ENCODE measurements at regions not wholly inside any gene's neighbourhood (a gene's known extent, or its start where the extent isn't known, plus 50 kb on each side); places are given as distances from the start of the nearest gene placed in this dataset.

DNA sequence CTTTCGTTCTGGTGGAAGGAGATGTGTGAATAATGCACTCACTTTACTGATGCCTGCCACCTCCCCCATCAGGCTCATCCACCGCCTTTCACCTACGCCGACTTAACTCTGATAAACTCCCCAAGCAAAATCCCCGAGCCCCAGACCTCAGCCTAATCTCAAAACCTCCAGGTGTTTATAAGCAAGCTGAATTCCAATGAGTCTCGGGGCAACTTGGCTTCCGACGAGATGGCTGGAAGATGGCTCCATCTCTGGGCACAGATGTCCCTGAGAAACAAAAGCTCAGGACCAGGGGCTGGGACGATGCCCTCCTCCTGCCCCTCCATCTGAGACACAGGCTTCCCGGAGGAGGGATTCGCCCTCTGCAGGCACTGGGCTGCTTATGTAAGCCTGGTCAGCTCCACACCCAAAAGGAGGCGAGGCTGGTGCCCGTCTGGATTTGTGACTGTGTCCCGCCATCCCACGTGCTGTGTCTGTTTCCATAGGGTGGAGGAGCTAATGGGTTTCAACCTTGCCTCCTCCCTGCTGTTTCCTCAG, 386.4 kb upstream of the TNRC6C start:
- no peak for DNase-seq (ENCODE audit: low read depth in 2 of 2)

DNA sequence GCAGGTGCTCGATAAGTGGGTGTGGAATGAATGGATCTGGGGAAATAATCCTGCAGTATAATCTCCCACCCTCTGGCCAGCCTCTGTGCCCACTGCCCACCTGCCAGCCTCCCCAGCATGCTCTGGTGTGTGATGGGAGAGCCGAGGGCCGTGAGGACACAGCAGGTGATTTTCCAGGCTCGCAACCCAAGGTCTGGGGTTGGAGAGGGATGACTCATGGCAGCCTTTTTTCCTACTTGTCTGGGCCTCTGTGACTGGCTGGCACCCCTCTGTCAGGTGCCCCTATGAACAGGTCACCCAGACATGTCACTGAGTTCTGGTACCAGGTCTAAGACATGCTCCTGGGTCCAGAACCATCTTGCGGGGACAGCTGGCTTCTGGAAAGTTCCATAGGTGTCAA, 385.7 kb upstream of the TNRC6C start:
- DNase-seq (ENCODE audit: low read depth in 2 of 2) = no peak

DNA sequence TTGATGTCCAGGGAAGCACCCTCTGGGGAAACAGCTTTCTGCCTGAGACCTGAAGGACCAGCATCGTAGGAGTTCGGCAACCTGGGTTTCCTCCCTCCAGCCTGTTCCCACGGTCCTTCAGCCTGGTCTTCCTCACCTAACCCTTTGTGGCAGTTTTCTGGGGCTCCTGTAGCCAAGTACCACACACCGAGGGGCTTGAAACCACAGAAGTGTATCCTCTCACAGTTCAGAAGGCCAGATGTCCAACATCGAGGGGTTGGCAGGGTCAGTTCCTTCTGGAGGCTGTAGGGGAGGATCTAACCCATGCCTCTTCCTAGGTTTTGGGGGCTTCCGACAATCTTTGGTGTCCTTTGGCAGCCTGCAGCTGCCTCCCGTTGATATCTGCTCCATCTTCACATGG, 381.0 kb upstream of the TNRC6C start:
- DNase-seq (ENCODE audit: low read depth in 2 of 2) = no peak

DNA sequence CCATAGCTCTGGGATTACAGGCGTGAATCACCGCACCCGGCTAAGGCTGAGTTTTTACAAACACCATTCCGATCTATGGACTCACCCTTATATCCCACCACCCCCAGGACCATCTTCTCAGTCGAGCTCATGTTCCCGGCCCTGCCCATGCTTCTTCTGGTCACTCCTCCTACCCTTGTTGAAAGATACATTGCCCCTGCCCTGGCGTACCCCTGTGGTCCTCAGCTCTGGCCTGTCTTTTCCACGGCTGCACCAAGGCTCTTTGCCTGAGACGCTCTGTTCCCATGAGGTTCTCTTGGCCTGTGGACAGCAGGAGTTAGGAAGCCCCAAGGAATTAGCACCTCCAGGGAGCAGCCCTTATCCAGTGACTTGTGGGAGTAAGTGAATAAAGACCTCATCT, 379.4 kb upstream of the TNRC6C start:
- DNase-seq (ENCODE audit: low read depth in 2 of 2) = no peak

DNA sequence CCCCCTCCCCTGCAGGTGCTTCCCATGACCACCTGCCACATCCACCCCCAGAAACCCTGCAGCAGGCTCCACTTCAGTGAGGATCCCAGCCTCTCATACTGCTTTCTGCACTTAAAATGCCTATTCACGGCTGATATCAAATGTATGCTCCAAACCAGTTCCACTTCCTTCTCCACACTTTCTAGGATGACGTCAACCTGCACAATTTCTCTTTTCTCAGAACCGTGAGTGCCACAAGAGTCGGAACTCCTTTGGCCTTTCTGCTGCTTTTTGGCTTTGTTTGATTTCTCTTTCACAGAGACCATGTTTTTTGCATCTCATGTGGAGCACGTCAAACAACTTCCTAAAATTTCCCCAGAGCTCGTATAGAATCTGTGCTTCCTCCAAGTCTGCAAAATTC, 378.8 kb upstream of the TNRC6C start:
- DNase-seq (ENCODE audit: low read depth in 2 of 2) = no peak

DNA sequence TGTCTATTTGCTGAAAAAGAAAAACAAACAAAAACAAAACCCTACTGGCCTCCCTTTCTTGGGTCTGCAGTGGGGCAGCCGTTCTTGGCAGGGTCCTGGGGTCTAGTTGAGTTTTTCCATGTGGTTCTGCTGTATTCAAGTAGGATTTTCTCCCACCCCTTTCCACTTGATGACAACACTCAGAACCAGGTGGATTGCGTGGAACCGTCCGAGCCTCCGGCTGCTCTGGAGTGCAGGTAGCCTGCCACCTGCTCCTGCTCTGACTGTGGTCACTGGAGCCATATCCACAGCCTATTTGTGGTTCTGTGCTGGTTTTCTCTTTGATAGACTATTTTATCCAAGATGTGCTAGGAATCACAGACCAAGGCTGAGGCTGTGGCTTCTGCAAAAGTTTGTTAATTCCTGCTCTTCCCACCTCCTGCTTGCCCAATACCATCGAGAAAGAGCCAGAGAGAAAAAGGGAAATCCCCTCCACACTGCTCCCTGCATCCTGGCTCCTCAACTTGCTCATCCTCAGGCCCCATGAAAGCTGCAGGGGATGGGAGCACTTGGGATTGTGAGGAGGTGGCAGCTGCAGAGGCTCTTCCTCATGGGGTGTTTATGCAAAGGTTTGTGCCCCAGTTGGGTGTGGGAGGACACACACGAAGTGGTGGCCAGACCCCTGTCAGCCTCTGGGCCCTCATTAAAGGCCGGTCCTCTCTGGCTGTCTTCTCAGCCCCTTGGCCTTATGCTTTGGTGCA, 377.8 kb upstream of the TNRC6C start:
- no peak for DNase-seq (ENCODE audit: low read depth in 2 of 2)

DNA sequence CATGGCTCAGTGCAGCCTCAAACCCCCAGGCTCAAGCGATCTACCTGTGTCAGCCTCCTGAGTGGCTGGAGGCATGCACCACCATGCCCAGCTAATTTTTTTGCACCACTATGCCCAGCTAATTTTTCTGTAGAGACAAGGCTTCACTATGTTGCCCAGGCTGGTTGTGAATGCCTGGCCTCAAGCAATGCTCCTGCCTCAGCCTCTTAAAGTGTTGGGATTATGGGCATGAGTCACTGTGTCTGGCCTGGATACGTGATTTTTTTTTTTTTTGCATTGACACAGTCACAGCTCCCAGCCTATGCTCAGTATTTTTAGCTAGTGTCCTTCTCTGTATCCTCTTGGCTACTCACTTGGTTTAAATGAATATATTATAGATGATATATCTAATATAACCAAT, 377.0 kb upstream of the TNRC6C start:
- DNase-seq (ENCODE audit: low read depth in 2 of 2) = no peak

DNA sequence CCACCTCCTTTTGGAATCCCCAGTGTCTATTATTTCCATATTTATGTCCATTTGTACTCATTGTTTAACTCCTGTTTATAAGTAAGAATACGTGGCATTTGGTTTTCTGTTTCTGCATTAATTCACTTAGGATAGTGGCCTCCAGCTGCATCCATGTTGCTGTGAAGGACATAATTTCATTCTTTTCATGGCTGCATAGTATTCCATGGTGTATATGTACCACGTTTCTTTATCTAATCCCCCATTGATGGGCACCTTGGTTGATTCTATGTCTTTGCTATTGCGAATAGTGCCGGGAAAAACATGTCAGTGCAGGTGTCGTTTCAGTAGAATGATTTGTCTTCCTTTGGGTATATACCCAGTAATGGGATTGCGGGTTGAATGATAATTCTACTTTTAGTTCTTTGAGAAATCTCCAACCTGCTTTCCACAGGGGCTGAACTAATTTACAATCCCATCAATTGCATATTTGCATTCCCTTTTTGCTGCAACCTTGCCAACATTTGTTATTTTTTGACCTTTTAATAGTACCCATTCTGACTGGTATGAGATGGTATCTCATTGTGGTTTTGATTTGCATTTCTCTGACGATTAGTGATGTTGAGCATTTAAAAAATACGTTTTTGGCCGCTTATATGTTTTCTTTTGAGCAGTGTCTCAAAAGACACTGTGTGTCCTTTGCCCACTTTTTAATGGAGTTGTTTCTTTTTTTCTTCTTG, 373.2 kb upstream of the TNRC6C start:
- DNase-seq (ENCODE audit: low read depth in 2 of 2) = no peak

DNA sequence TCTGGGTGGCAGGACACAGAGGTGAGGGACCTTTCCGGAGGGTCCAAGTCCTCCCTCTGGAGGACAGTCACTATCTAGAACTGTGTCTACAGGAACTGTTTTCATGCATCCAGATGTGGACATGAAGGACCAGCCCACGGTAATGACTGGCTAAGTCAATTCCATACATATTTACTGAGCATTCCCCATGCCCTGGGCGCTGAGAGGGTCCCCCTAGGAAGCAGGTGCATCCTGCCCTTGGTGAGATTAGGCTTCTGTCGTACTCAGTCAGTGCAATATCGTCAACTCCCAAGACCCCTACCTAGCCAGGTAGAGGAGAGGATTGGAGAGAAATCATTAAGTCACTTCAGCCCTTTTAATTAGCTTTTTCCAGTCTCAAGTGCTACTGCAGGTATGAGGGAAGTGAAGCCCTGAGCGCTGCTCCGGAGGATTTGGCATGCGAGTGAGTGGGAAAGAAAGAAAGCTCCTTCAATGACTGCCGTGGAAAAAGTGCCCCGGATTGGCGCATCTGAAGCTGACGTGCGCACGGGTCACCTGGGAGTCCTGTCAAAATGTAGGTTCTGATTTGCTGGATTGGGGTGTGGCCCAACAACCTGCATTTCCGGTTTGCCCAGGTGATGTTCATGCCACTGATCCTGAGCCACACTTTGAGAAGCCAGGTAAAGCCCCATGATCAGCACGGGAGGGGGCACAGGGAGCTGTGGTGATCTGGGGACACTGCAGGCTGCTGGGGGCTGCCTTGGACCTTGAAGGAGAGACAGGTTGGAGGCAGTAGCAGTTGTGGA, 367.4 kb upstream of the TNRC6C start:
- no peak for DNase-seq (ENCODE audit: low read depth in 2 of 2)

DNA sequence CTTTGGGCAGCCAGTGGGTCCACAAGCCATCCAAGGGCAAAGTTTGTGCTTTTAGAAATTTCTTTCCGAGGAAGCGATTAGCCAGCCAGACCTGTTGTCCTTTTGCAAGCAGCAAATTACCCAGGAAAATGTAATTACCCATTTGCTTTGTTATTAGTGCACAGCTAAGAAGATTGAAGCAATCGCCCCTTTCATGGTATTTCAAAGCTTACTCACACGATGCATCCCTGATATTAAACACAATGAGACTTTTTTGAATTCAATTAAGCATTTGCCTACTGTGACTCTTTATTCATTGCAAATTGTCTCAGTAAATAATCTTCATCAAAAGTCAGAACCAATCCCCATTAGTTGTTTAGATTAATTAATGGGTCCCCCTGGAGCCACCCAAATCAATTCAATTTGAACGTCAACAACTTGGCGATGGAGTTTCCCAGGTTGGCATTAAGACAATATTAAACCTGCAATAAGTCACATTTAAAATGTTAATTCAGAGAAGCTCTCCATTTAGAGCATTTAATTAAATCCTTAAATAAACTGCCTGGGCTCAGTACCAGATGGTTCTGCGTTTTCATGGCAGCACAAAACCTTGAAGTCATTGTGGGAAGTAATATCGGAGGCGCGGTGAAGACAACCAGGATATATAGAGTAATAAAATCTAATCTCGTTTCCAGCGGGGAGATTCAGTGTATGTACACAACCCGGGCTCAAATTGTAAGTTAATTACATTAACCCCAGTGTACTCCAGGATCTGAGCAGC, 366.2 kb upstream of the TNRC6C start:
- no peak for DNase-seq (ENCODE audit: low read depth in 2 of 2)

DNA sequence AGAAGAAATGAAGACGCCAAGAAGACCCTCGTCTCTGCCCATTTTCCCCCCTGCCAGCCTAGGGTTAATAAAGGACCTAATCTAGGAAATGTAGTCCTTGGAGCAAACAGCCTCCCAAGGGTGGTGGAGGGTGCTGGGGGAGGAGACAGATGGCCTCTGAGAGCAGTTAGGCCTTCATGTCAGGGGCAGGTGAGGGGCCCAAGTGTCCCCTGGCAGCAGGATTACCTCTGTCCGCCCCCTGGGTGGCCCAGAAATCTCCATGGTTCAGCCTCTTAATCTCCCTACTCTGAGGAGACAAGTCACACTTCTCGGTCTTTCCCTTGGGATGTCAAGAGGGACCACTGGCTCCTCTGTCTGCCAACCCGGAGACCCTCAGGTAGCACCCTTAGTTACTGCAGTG, 365.4 kb upstream of the TNRC6C start:
- no peak for DNase-seq (ENCODE audit: low read depth in 2 of 2)

DNA sequence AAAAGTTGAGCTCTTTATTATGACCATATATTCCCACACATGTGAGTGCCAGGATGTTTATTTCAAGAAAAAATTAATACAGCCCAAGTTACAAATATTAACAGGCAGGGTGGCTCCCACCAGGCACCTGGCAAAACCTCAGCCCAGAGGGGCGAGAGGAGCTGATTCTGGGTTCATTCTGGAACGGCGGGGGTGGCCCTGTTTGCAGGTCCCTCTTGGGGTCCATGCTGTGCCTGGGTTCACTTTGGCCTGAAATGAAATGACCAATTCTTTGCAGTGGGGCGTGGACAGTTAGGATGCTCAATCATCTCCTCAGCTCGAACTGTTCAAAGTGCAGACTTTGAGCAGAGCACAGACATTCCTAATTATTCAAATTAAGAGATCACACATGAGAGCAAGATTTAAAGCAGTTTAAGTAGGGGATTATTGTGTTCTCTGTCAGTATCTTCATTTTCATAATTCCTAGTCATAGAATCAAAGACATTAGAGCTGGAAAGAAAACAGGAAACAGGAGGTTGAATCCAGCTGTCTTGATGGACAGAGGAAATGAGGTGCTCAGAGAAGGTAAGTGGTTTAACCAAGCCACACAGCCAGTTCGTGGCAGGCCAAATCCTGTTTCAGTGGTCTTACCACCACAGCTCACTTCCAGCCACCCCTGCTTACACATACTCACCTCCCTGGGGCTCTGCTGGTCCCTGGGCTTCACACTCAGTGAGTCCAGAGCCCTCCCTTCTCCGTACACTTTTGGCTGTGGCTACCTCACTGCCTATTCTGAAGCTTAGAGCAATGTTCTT, 363.9 kb upstream of the TNRC6C start:
- no peak for DNase-seq (ENCODE audit: low read depth in 2 of 2)

DNA sequence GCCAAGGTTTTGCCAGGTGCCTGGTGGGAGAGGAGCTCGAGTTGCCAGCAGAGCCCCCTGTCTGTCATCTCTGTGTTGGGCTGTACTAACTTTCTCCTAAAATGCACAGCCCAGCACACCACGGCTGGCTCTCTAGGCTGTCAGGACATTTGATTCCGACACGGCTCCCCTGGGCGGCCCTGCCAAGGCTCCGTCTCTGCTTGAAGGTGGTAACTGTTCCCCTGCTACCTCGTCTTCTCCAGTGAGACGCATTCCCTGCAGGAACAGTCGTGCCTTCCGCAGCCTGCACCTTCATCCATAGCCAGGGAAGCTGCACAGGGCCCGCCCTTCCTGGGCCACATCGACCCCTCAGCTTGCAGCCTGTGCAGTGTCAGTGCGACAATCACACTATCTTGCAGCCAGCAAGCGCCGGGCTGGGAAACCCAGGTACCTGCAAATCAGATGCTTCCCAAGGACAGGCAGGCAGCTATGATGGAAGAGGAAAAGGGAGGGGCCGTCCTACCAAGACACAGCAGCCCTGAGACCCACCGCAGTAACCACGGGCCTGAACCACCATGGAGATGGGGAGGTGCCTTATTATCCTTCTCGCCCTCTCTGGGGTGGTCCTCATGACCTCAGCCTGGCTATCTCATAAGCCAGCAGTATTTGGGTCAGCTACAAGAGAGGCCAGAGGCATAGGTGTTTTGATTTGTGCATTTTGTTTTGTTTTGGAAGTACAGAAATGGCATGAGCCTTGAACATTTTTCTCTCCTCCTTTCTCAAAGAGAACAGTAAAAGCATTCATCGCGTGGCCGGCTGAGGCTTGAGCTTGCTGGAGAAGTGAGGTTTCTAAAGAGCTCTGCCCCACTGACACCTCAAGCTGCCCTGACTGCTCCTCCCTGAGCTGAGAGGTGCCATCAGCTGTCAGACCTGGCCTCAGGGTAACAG, 361.7 kb upstream of the TNRC6C start:
- no peak for DNase-seq (ENCODE audit: low read depth in 2 of 2)

DNA sequence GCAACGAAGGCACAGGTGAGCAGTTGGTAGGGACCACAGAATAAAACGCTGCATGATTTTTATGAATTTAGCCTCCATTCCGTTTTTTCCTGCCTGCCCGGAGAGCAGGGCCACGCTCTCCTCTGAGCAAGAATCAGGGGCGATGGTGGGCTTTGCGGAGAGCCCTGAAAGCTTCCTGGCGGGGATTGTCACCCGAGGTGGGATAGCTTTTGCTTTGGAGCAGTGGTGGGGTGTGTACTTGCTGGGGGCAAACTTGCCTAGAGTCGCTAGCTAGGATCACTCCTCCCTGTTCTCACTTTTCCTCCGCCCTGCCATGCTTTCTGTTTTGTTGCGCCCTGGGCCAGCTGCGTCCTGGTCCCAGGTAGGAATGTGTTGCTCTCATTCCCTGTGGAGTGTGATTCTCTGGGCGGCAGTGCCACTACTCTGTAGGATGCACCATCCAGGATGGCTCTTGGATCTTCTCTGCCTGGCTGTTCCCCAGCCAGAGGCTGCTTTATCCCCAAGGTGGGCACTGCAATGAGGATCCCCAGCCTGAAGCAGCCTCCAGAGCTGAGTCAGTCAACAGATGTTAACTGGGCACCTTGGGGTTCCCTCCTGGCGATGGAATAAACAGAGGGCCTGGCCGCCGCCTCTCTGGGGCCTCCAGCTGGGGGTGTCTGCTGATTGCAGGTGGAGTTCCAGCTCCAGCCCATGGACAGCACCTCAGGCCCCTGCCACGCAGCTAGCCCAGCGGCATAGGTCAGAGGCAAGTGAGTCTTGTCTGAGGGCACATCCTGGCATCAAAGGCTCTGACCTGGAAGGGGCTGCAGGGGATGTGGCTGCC, 360.9 kb upstream of the TNRC6C start:
- DNase-seq (ENCODE audit: low read depth in 2 of 2) = no peak

DNA sequence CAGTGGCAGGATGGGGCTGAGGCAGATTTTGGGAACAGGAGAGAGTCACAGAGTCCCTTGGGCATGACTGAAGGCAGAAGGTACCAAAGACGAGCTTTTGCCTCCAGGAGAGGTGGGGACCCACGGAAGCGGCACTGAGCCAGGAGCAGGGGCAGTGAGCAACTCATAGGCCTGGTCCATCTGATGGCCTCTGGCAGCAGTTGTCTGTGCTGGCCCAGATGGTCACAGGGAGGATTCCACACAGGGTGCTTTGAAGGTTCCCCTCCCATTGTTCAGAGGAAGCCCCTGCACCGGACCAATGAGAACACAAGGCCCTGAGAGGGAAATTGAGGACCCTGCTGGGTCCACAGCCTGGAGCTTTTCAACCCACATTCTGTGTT, 360.3 kb upstream of the TNRC6C start:
- no peak for DNase-seq (ENCODE audit: low read depth in 2 of 2)

DNA sequence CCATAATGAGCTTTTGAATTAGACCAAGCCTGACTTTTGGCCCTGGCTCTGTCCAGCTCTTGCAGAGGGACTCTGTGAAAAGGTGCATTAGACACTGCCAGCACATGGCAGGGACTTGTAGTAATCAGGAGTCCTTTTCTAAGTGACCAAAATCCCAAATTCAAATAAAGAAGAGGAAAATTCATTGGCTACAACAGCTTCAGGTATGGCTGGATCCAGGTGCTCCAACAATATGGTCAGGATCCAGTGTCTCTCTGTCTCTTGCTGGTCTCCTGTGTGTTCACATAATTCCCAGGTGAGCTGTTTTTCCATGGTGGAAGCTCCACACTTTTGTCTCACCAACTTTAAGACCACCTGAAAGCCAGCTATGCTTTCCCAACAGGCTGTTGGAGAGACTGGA, 358.8 kb upstream of the TNRC6C start:
- no peak for DNase-seq (ENCODE audit: low read depth in 2 of 2)

DNA sequence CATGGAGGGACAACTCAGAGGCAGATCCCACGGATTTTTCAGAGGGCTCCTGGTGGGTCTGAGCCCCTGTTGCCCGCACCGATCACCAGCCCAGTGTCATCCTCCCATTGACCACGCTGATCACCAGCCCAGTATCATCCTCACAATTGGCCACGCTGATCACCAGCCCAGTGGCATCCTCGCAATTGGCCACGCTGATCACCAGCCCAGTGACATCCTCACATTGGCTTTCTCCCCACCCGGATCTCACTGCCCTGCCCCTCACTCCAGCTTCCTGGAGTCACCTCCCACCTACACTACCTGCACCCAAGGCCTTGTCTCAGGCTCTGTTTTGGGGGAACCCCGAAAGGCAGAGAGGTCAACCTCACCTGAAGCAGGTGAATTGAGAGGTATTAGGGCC, 358.2 kb upstream of the TNRC6C start:
- DNase-seq (ENCODE audit: low read depth in 2 of 2) = no peak

DNA sequence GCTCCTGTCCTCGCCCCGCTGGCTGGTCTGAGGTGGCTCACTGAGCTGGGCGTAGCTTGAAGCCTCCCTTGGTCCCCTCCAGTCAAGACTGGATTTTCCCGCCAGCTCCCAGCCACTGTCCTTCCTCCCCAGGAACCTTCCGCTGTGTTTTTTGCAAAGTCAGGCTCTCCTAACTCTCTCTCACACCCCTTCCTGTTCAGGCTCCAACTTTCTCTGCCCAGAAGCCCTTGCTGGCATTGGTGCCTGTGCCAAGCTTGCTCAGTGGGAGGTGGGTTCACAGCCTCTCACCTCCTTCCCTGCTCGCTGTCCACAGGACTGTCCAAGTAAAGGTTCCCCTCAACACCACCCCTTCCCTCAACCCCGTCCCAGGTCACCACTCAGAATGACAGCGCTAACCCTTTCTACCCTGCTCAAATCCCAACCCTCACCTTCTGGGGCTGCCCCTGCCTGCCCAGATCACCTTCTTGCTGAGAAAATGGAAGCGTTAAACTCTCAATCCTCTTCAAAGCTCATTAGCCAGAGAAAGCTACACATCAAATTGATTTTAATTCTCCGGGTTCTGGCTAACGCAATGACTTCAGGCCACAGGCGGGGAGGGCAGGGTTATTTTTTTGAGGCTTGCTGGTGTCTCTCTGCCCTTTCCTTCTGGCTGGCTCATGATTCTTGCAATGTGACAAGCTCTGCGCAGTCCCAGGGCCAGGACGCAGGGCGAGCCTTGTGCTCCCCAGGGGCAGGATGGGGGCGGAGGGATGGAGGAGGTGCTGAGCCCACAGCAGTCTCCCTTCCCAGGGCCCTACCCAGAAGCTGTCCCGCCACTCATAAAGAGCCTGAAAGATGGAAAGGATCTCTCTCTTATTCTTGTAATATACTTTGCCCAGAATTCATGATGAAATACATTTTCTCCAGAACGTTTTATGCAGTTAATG, 357.2 kb upstream of the TNRC6C start:
- DNase-seq (ENCODE audit: low read depth in 2 of 2) = no peak

Measured in activated CD4-positive, alpha-beta T cell treated with anti-CD3 and anti-CD28 coated beads for 24 hours (primary cell).